H9 (cell line): ENCODE measurements at regions not wholly inside any gene's neighbourhood (a gene's known extent, or its start where the extent isn't known, plus 50 kb on each side); places are given as distances from the start of the nearest gene placed in this dataset.

Source experiments
- DNase-seq: peaks from one replicate; pipeline ENCODE4 v3.0.0-alpha.2; 2017
- H2AFZ ChIP-seq: one replicate; pipeline ENCODE4 v1.6.1; 2013; ENCODE audit warnings: mild to moderate bottlenecking, low read length, control low read depth, moderate library complexity
- H2AK5ac ChIP-seq: 2 replicates; pipeline ENCODE4 v1.6.1; 2013; ENCODE audit warnings: low read length, control low read depth, mixed read lengths; ENCODE audit not compliant: insufficient read length
- H2BK120ac ChIP-seq: one replicate; pipeline ENCODE4 v1.6.1; 2013; ENCODE audit warnings: low read depth, mild to moderate bottlenecking, low read length, control low read depth, inconsistent platforms; ENCODE audit not compliant: poor library complexity, severe bottlenecking
- H2BK12ac ChIP-seq: 2 replicates; pipeline ENCODE4 v1.6.1; 2013; ENCODE audit warnings: low read length, control low read depth, mixed read lengths, low read depth; ENCODE audit not compliant: insufficient read length
- H2BK15ac ChIP-seq: 2 replicates; pipeline ENCODE4 v1.6.1; 2013; ENCODE audit warnings: low read depth, low read length, control low read depth
- H2BK20ac ChIP-seq: one replicate; pipeline ENCODE4 v1.6.1; 2013; ENCODE audit warnings: low read depth, mild to moderate bottlenecking, low read length, control low read depth, inconsistent platforms; ENCODE audit not compliant: poor library complexity, severe bottlenecking
- H2BK5ac ChIP-seq: 2 replicates; pipeline ENCODE4 v1.6.1; 2013; ENCODE audit warnings: low read length, control low read depth, mixed read lengths; ENCODE audit not compliant: insufficient read length
- H3K14ac ChIP-seq: 2 replicates; pipeline ENCODE4 v1.6.1; 2013; ENCODE audit warnings: low read length, control low read depth; ENCODE audit not compliant: insufficient read depth
- H3K18ac ChIP-seq: 2 replicates; pipeline ENCODE4 v1.6.1; 2013; ENCODE audit warnings: low read depth, mild to moderate bottlenecking, mixed read lengths, low read length, control low read depth; ENCODE audit not compliant: insufficient read length
- H3K23ac ChIP-seq: 2 replicates; pipeline ENCODE4 v1.6.1; 2013; ENCODE audit warnings: low read length, control low read depth, mixed read lengths, low read depth; ENCODE audit not compliant: insufficient read length
- H3K23me2 ChIP-seq: 2 replicates; pipeline ENCODE4 v1.6.1; 2013; ENCODE audit warnings: low read depth, mild to moderate bottlenecking, mixed read lengths, low read length, control low read depth; ENCODE audit not compliant: insufficient read length, poor library complexity, severe bottlenecking
- H3K27ac ChIP-seq: 2 replicates; pipeline ENCODE4 v1.5.1; 2013; ENCODE audit warnings: low read length, control low read depth, mixed read lengths, low read depth; ENCODE audit not compliant: insufficient read length
- H3K27me3 ChIP-seq: 2 replicates; pipeline ENCODE4 v1.6.1; 2013; ENCODE audit warnings: low read length, control low read depth, inconsistent platforms; ENCODE audit not compliant: insufficient read depth
- H3K4ac ChIP-seq: 2 replicates; pipeline ENCODE4 v1.6.1; 2013; ENCODE audit warnings: low read depth, mild to moderate bottlenecking, control low read depth, inconsistent platforms, low read length, moderate library complexity
- H3K4me1 ChIP-seq: 2 replicates; pipeline ENCODE4 v1.6.1; 2013; ENCODE audit warnings: low read length, control low read depth, inconsistent platforms; ENCODE audit not compliant: insufficient read depth
- H3K4me2 ChIP-seq: 2 replicates; pipeline ENCODE4 v1.6.1; 2013; ENCODE audit warnings: low read length, control low read depth, mixed read lengths; ENCODE audit not compliant: insufficient read length, insufficient read depth
- H3K56ac ChIP-seq: 2 replicates; pipeline ENCODE4 v1.6.1; 2013; ENCODE audit warnings: low read depth, mild to moderate bottlenecking, mixed read lengths, low read length, control low read depth; ENCODE audit not compliant: insufficient read length
- H3K79me1 ChIP-seq: 2 replicates; pipeline ENCODE4 v1.6.1; 2013; ENCODE audit warnings: low read depth, mild to moderate bottlenecking, moderate library complexity, low read length, control low read depth, inconsistent platforms; ENCODE audit not compliant: insufficient read depth, poor library complexity, severe bottlenecking
- H3K79me2 ChIP-seq: 2 replicates; pipeline ENCODE4 v1.6.1; 2013; ENCODE audit warnings: low read length, control low read depth, inconsistent platforms; ENCODE audit not compliant: insufficient read depth
- H3K9ac ChIP-seq: 2 replicates; pipeline ENCODE4 v1.6.1; 2013; ENCODE audit warnings: low read length, control low read depth, mixed read lengths; ENCODE audit not compliant: insufficient read length; ENCODE audit errors: extremely low read depth
- H3K9me3 ChIP-seq: one replicate; pipeline ENCODE4 v1.6.1; 2013; ENCODE audit warnings: low read depth, low read length, inconsistent platforms; ENCODE audit not compliant: control insufficient read depth
- H3T11ph ChIP-seq: one replicate; pipeline ENCODE4 v1.6.1; 2013; ENCODE audit warnings: mild to moderate bottlenecking, low read length, control low read depth, inconsistent platforms
- H4K20me1 ChIP-seq: one replicate; pipeline ENCODE4 v1.6.1; 2013; ENCODE audit not compliant: control insufficient read depth, insufficient read length, insufficient read depth
- H4K5ac ChIP-seq: 2 replicates; pipeline ENCODE4 v1.6.1; 2013; ENCODE audit warnings: low read depth, mild to moderate bottlenecking, mixed read lengths, low read length, control low read depth; ENCODE audit not compliant: insufficient read length
- H4K8ac ChIP-seq: replicated peaks from 2 replicates; pipeline ENCODE4 v1.6.1; 2013; ENCODE audit warnings: low read length, control low read depth, mixed read lengths, low read depth; ENCODE audit not compliant: insufficient read length
- H4K91ac ChIP-seq: 2 replicates; pipeline ENCODE4 v1.6.1; 2013; ENCODE audit warnings: low read depth, mild to moderate bottlenecking, moderate library complexity, mixed read lengths, low read length, control low read depth; ENCODE audit not compliant: insufficient read length
- H3K27ac Mint-ChIP-seq, 3 experiments: 2 replicates in 2 of 3; 3 replicates in 1 of 3; pipeline ENCODE4 v1.8.0; 2020 to 2021; ENCODE audit warnings: mixed read lengths in 3 of 3, mild to moderate bottlenecking in 1 of 3, moderate library complexity in 1 of 3
- H3K27me3 Mint-ChIP-seq: 2 replicates; pipeline ENCODE4 v1.8.0; 2021; ENCODE audit warnings: low read depth, mild to moderate bottlenecking, moderate library complexity, mixed read lengths
- H3K36me3 Mint-ChIP-seq, 3 experiments: 2 replicates in 2 of 3; 3 replicates in 1 of 3; pipeline ENCODE4 v1.8.0; 2020 to 2021; ENCODE audit warnings: low read depth in 3 of 3, mixed read lengths in 3 of 3; ENCODE audit not compliant: insufficient read depth in 1 of 3
- H3K4me1 Mint-ChIP-seq, 2 experiments: 2 replicates each; pipeline ENCODE4 v1.8.0; 2020; ENCODE audit warnings: mixed read lengths in 2 of 2
- H3K4me3 Mint-ChIP-seq, 2 experiments: 2 replicates in 1 of 2; 3 replicates in 1 of 2; pipeline ENCODE4 v1.8.0; 2020 to 2021; ENCODE audit warnings: mild to moderate bottlenecking in 2 of 2, mixed read lengths in 2 of 2, moderate library complexity in 1 of 2
- H3K9me3 Mint-ChIP-seq, 2 experiments: 2 replicates in 1 of 2; 3 replicates in 1 of 2; pipeline ENCODE4 v1.8.0; 2020; ENCODE audit warnings: mild to moderate bottlenecking in 2 of 2, mixed read lengths in 2 of 2, moderate library complexity in 1 of 2
- WGBS: extraction: QIAGEN DNeasy Blood & Tissue Kit; methylation state at CpG from one replicate; pipeline ENCODE4 v1.1.7; 2013; ENCODE audit warnings: missing lambda C conversion rate, low lambda C conversion rate, mixed read lengths; ENCODE audit not compliant: insufficient read length; ENCODE audit errors: extremely low coverage; 5-methylcytosine and 5-hydroxymethylcytosine counted together
- TF ChIP-seq, protein P1 (sequence below): fragments of 200-600 bp; sonication (generic); conservative IDR thresholded peaks from 3 replicates; pipeline ENCODE4 v1.8.0; 2021; ENCODE audit warnings: antibody characterized with exemption, mild to moderate bottlenecking

GRCh38 chr6:105806486-105806920 lies 279.6 kb upstream of the PRDM1 start:
- H3K27me3 Mint-ChIP-seq, result no peaks in the 10 kb centered on the region; the same call in 1 of the 2 replicates
- Histone ChIP-seq H3K27ac (no peak overlapping the region), H4K8ac (no peak overlapping the region), H3K23me2 (no peaks in the 10 kb centered on the region), H4K5ac (no peak overlapping the region), H2BK15ac (no peak overlapping the region), H2AK5ac (no peak overlapping the region), H3T11ph (no peak overlapping the region), H3K14ac (no peak overlapping the region), H2BK20ac (no peak overlapping the region), H3K9me3 (no peaks in the 10 kb centered on the region), H3K4ac (no peak overlapping the region), H3K4me1 (peaks cover 3% of the 10 kb centered on the region; the same call in 1 of the 2 replicates), H4K20me1 (no peaks in the 10 kb centered on the region), H2BK12ac (no peak overlapping the region), H3K9ac (no peak overlapping the region), H3K56ac (no peak overlapping the region), H3K23ac (no peak overlapping the region), H2AFZ (no peak overlapping the region), H2BK5ac (no peak overlapping the region), H4K91ac (no peak overlapping the region), H3K79me2 (0 out of 2 replicates have a peak, but pooled peaks cover 1% of the 10 kb centered on the region), H3K27me3 (no peaks in the 10 kb centered on the region), H3K18ac (no peak overlapping the region), H3K4me2 (no peak overlapping the region), H3K79me1 (no peaks in the 10 kb centered on the region), H2BK120ac (no peak overlapping the region)
- WGBS, result no CpG with 5 or more reads among the region's 3 CpGs
- TF ChIP-seq, protein P1, sequence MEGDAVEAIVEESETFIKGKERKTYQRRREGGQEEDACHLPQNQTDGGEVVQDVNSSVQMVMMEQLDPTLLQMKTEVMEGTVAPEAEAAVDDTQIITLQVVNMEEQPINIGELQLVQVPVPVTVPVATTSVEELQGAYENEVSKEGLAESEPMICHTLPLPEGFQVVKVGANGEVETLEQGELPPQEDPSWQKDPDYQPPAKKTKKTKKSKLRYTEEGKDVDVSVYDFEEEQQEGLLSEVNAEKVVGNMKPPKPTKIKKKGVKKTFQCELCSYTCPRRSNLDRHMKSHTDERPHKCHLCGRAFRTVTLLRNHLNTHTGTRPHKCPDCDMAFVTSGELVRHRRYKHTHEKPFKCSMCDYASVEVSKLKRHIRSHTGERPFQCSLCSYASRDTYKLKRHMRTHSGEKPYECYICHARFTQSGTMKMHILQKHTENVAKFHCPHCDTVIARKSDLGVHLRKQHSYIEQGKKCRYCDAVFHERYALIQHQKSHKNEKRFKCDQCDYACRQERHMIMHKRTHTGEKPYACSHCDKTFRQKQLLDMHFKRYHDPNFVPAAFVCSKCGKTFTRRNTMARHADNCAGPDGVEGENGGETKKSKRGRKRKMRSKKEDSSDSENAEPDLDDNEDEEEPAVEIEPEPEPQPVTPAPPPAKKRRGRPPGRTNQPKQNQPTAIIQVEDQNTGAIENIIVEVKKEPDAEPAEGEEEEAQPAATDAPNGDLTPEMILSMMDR, result no peak
- no peaks in the 10 kb centered on the region; a peak in 1 of 5 replicates for H3K9me3 Mint-ChIP-seq
- H3K27ac Mint-ChIP-seq, result no peak overlapping the region
- H3K36me3 Mint-ChIP-seq, result no peaks in the 10 kb centered on the region
- H3K4me1 Mint-ChIP-seq, result peaks cover 10% of the 10 kb centered on the region in 2 experiments
- no peak overlapping the region for H3K4me3 Mint-ChIP-seq
- DNase-seq, result no peak
